IPS DF 6.9 (cell line): ENCODE measurements at regions not wholly inside any gene's neighbourhood (a gene's known extent, or its start where the extent isn't known, plus 50 kb on each side); places are given as distances from the start of the nearest gene placed in this dataset.
"Not testable (repeated sequence)": the region's sequence is repeated elsewhere in the genome, so short reads cannot be mapped to it uniquely, and the experiment has no call there.

Source experiments
- DNase-seq: peaks from one replicate; pipeline ENCODE4 v3.0.0-alpha.2; 2013; ENCODE audit warnings: low read depth, low spot score
- H3K27ac ChIP-seq: one replicate; pipeline ENCODE4 v1.5.1; 2013; ENCODE audit warnings: low read length, control low read depth
- H3K27me3 ChIP-seq: 2 replicates; pipeline ENCODE4 v1.6.1; 2013; ENCODE audit warnings: mild to moderate bottlenecking, low read length; ENCODE audit not compliant: control insufficient read depth, insufficient read depth
- H3K36me3 ChIP-seq: 2 replicates; pipeline ENCODE4 v1.6.1; 2013; ENCODE audit warnings: low read length; ENCODE audit not compliant: control insufficient read depth, insufficient read depth
- H3K4me1 ChIP-seq: 2 replicates; pipeline ENCODE4 v1.6.1; 2013; ENCODE audit warnings: low read length; ENCODE audit not compliant: control insufficient read depth, insufficient read depth
- H3K4me3 ChIP-seq: 2 replicates; pipeline ENCODE4 v1.5.1; 2013; ENCODE audit warnings: mild to moderate bottlenecking, low read length
- H3K9me3 ChIP-seq: 2 replicates; pipeline ENCODE4 v1.6.1; 2013; ENCODE audit warnings: low read length, inconsistent platforms; ENCODE audit not compliant: control insufficient read depth, insufficient read depth
- WGBS: extraction: QIAGEN DNeasy Blood & Tissue Kit; methylation state at CpG from one replicate; pipeline ENCODE4 v1.1.7; 2013; ENCODE audit warnings: mixed read lengths, missing lambda C conversion rate; ENCODE audit not compliant: insufficient read length, insufficient coverage; 5-methylcytosine and 5-hydroxymethylcytosine counted together

- Histone ChIP-seq H3K9me3 (no peaks in the 10 kb centered on the region), H3K4me1 (no peaks in the 10 kb centered on the region), H3K27ac (no peak overlapping the region), H3K36me3 (no peaks in the 10 kb centered on the region), H3K4me3 (no peak overlapping the region), H3K27me3 (no peaks in the 10 kb centered on the region)
- no peak for DNase-seq
- WGBS, result no CpG with 5 or more reads among the region's 2 CpGs
These were observed 663.1 kb downstream of the SH2D4B start for GRCh38 chr10:81200801-81201200.

- H3K36me3 ChIP-seq, DNase-seq, H3K4me1 ChIP-seq, H3K27me3 ChIP-seq, H3K27ac ChIP-seq, H3K4me3 ChIP-seq, H3K9me3 ChIP-seq: not testable (repeated sequence)
- no CpG with 5 or more reads among the region's 5 CpGs for WGBS
These were observed 667.6 kb upstream of the NRG3 start for GRCh38 chr10:81207359-81207758.

- H3K27ac ChIP-seq, result no peak overlapping the region
- H3K36me3 ChIP-seq, result no peaks in the 10 kb centered on the region
- no peak overlapping the region for H3K4me3 ChIP-seq
- WGBS, result no CpG with 5 or more reads among the region's 1 CpG
- H3K27me3 ChIP-seq, result no peaks in the 10 kb centered on the region
- no peak for DNase-seq
- H3K9me3 ChIP-seq, result no peaks in the 10 kb centered on the region
- H3K4me1 ChIP-seq, result no peaks in the 10 kb centered on the region
These were observed 661.6 kb upstream of the NRG3 start for GRCh38 chr10:81213370-81213769.

GRCh38 chr10:81215498-81215897 is 659.5 kb upstream of the NRG3 start:
- Histone ChIP-seq H3K27ac (no peak overlapping the region), H3K4me1 (no peaks in the 10 kb centered on the region), H3K27me3 (no peaks in the 10 kb centered on the region), H3K4me3 (no peak overlapping the region), H3K36me3 (no peaks in the 10 kb centered on the region), H3K9me3 (no peaks in the 10 kb centered on the region)
- DNase-seq, result no peak
- no CpG with 5 or more reads among the region's 3 CpGs for WGBS

GRCh38 chr10:81216949-81217348 is 658.0 kb upstream of the NRG3 start:
- H3K27me3 ChIP-seq, result no peaks in the 10 kb centered on the region
- H3K4me3 ChIP-seq, result no peak overlapping the region
- no peaks in the 10 kb centered on the region for H3K4me1 ChIP-seq
- no peaks in the 10 kb centered on the region for H3K9me3 ChIP-seq
- H3K36me3 ChIP-seq, result no peaks in the 10 kb centered on the region
- H3K27ac ChIP-seq, result no peak overlapping the region
- DNase-seq, result no peak
- WGBS, result no CpG with 5 or more reads among the region's 5 CpGs

- no peaks in the 10 kb centered on the region for H3K27me3 ChIP-seq
- no peak for DNase-seq
- no CpG with 5 or more reads among the region's 4 CpGs for WGBS
- no peaks in the 10 kb centered on the region for H3K4me1 ChIP-seq
- no peak overlapping the region for H3K4me3 ChIP-seq
- no peak overlapping the region for H3K27ac ChIP-seq
- H3K36me3 ChIP-seq, result no peaks in the 10 kb centered on the region
- no peaks in the 10 kb centered on the region for H3K9me3 ChIP-seq
These were observed 656.7 kb upstream of the NRG3 start for GRCh38 chr10:81218307-81218706.

GRCh38 chr10:81219758-81220157 is 655.2 kb upstream of the NRG3 start:
- no peaks in the 10 kb centered on the region for H3K36me3 ChIP-seq
- no peaks in the 10 kb centered on the region for H3K9me3 ChIP-seq
- H3K27ac ChIP-seq, result no peak overlapping the region
- H3K27me3 ChIP-seq, result no peaks in the 10 kb centered on the region
- no peaks in the 10 kb centered on the region for H3K4me1 ChIP-seq
- no peak for DNase-seq
- H3K4me3 ChIP-seq, result no peak overlapping the region
- WGBS, result no CpG with 5 or more reads among the region's 1 CpG

- H3K36me3 ChIP-seq, result no peaks in the 10 kb centered on the region
- no peak for DNase-seq
- peaks cover 1% of the 10 kb centered on the region; the same call in 1 of the 2 replicates for H3K4me1 ChIP-seq
- no peak overlapping the region for H3K4me3 ChIP-seq
- no CpG with 5 or more reads among the region's 3 CpGs for WGBS
- H3K27me3 ChIP-seq, result no peaks in the 10 kb centered on the region
- H3K27ac ChIP-seq, result no peak overlapping the region
- H3K9me3 ChIP-seq, result no peaks in the 10 kb centered on the region
These were observed 626.1 kb upstream of the NRG3 start for GRCh38 chr10:81248886-81249285.

GRCh38 chr10:81251457-81252115 is 623.4 kb upstream of the NRG3 start:
- Histone ChIP-seq H3K4me1 (peaks cover 1% of the 10 kb centered on the region; the same call in 1 of the 2 replicates), H3K36me3 (no peaks in the 10 kb centered on the region), H3K27me3 (no peaks in the 10 kb centered on the region), H3K27ac (no peak overlapping the region), H3K9me3 (no peaks in the 10 kb centered on the region), H3K4me3 (no peak overlapping the region)
- peak; percentile 75 for DNase-seq
- WGBS, result no CpG with 5 or more reads among the region's 4 CpGs

GRCh38 chr10:81264991-81265390 is 610.0 kb upstream of the NRG3 start:
- not testable (repeated sequence) for H3K4me3 ChIP-seq, DNase-seq

GRCh38 chr10:81270051-81270450 is 604.9 kb upstream of the NRG3 start:
- WGBS, result no CpG with 5 or more reads among the region's 2 CpGs
- H3K36me3 ChIP-seq, result no peaks in the 10 kb centered on the region
- DNase-seq, result no peak
- no peaks in the 10 kb centered on the region for H3K27me3 ChIP-seq
- H3K4me1 ChIP-seq, result no peaks in the 10 kb centered on the region
- H3K4me3 ChIP-seq, result no peak overlapping the region
- H3K9me3 ChIP-seq, result no peaks in the 10 kb centered on the region
- H3K27ac ChIP-seq, result no peak overlapping the region

More at GRCh38 chr10:81264991-81265390, 610.0 kb upstream of the NRG3 start:
- not testable (repeated sequence) for H3K27ac ChIP-seq, H3K4me1 ChIP-seq, H3K9me3 ChIP-seq, H3K36me3 ChIP-seq, H3K27me3 ChIP-seq
- no CpG with 5 or more reads among the region's 18 CpGs for WGBS
